ENCODE measurements at regions not wholly inside any gene's neighbourhood (a gene's known extent, or its start where the extent isn't known, plus 50 kb on each side); places are given as distances from the start of the nearest gene placed in this dataset.

- in situ Hi-C loops (cut with HindIII; ENCODE audit: low pct_unique_long_range_greater_than_20kb, low sequenced_read_pairs), result no loop called here
- TF ChIP-seq JUND (IDR thresholded peaks at IDR 0.05; ENCODE audit: low read depth), result no peak
- no peak for DNase-seq (ENCODE audit: low read depth in 1 of 2, low spot score in 1 of 2)
These were observed 1033.9 kb downstream of the TBC1D22A start for GRCh38 chr22:47796128-47796908.

- no peak for DNase-seq (ENCODE audit: low read depth in 1 of 2, low spot score in 1 of 2)
- no peak for TF ChIP-seq JUND (IDR thresholded peaks at IDR 0.05; ENCODE audit: low read depth)
- in situ Hi-C loops (cut with HindIII; ENCODE audit: low pct_unique_long_range_greater_than_20kb, low sequenced_read_pairs), result no loop called here
These were observed 1033.2 kb downstream of the TBC1D22A start for GRCh38 chr22:47795477-47796127.

GRCh38 chr22:47794851-47795250 lies 1032.4 kb downstream of the TBC1D22A start:
- TF ChIP-seq JUND (IDR thresholded peaks at IDR 0.05; ENCODE audit: low read depth), result no peak
- in situ Hi-C loops (cut with HindIII; ENCODE audit: low pct_unique_long_range_greater_than_20kb, low sequenced_read_pairs), result no loop called here
- DNase-seq (ENCODE audit: low read depth in 1 of 2, low spot score in 1 of 2), result no peak

DNA sequence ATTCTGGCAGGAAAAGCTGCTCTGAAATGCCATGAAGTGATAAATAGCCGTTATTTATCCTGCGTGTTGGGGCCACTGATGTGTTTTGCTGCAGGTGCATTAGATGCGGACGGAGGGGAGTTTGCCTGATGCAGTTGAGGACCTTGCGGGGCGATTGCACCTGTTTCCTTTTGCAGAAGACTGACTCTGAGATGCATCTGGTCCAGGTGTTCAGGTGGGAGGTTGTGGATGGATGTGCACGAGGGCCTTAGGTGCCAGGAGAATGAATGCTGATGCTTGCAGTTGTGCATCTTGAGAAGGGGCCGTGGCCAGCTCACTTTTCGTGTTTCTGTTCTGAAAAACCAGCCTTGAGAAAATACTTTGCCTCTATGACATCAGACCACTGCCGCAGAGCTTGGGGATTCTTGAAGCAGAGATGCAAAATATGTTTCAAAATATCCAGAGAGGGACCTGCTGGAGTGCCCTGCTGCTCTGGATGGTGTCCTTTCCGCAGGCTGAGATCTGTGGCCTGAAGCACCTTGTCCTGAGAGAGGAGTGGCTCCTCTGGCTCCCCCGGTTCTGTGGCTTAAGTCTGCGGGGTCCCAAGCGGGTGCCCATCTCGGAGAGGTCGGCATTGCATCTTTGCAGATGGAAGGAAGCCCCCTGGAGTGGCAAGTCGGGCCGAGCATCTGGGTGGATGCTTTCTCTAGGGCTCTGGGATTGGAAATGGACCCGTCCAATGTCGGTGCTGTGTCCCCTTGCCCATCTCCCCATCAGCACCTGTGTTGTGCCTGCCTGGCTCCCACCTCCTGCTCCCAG lies 1031.1 kb downstream of the TBC1D22A start:
- in situ Hi-C loops (cut with HindIII; ENCODE audit: low pct_unique_long_range_greater_than_20kb, low sequenced_read_pairs), result no loop called here

DNA sequence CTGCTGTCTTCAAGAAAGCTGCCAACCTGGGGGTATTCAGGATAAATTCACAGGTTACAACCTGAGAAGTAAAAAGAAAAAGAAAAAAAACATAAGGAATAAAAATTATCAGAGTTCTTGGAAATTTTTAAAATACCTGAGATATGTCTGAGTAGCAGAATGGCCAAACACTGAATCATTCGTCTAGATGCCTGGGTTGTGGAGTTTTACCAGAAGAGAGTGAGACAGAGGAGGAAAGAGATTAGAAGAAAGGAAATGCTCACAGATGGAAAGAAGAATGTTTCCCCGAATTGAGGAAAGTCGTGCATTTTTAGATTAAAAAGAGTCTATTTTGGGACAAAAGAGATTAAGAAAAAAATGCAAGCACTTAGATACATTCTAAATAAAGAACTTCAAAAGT lies 1026.7 kb downstream of the TBC1D22A start:
- in situ Hi-C loops (cut with HindIII; ENCODE audit: low pct_unique_long_range_greater_than_20kb, low sequenced_read_pairs), result no loop called here
- TF ChIP-seq JUND (IDR thresholded peaks at IDR 0.05; ENCODE audit: low read depth), result no peak
- no peak for DNase-seq (ENCODE audit: low read depth in 1 of 2, low spot score in 1 of 2)

More for the DNA sequence above, 1031.1 kb downstream of the TBC1D22A start:
- TF ChIP-seq JUND (IDR thresholded peaks at IDR 0.05; ENCODE audit: low read depth), result no peak
- no peak for DNase-seq (ENCODE audit: low read depth in 1 of 2, low spot score in 1 of 2)

- DNase-seq (ENCODE audit: low read depth in 1 of 2, low spot score in 1 of 2), result no peak
- no peak for TF ChIP-seq JUND (IDR thresholded peaks at IDR 0.05; ENCODE audit: low read depth)
- in situ Hi-C loops (cut with HindIII; ENCODE audit: low pct_unique_long_range_greater_than_20kb, low sequenced_read_pairs), result no loop called here
These were observed 1026.0 kb downstream of the TBC1D22A start for GRCh38 chr22:47788461-47788860.

- in situ Hi-C loops (cut with HindIII; ENCODE audit: low pct_unique_long_range_greater_than_20kb, low sequenced_read_pairs), result no loop called here
- DNase-seq (ENCODE audit: low read depth in 1 of 2, low spot score in 1 of 2), result no peak
- TF ChIP-seq JUND (IDR thresholded peaks at IDR 0.05; ENCODE audit: low read depth), result no peak
These were observed 1025.2 kb downstream of the TBC1D22A start for GRCh38 chr22:47787501-47788227.

DNA sequence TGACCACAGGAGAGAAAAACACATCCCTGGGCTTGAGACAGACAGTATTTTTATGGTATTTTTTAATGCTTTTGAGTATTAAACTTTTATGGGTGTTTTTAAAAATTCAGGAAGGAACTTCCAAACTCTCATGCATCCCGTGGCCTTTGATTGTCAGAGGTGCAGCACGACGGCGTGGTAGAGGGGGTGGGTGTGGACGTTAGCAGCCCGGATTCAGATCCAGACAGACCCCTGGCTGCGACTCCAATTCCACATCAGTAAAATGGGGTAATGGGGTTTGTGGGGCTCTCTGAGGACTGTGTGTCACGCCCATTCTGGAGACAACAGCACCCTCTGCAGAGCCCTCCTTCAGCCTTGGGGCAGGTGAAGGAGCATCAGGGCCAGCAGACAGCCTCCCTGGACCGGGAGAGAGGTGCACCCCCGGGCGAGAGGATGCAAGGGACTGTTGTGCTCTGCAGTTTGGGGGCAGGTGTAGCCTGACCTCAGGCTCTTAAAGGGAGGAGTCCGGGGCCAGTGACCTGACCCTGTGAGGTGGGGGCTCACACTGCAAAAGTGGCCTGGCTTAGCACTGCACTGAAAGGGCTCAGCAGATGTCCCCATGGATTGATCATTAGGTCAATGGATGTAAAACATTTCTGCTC lies 1024.3 kb downstream of the TBC1D22A start:
- in situ Hi-C loops (cut with HindIII; ENCODE audit: low pct_unique_long_range_greater_than_20kb, low sequenced_read_pairs), result no loop called here
- no peak for DNase-seq (ENCODE audit: low read depth in 1 of 2, low spot score in 1 of 2)
- no peak for TF ChIP-seq JUND (IDR thresholded peaks at IDR 0.05; ENCODE audit: low read depth)

- no peak for TF ChIP-seq JUND (IDR thresholded peaks at IDR 0.05; ENCODE audit: low read depth)
- no peak for DNase-seq (ENCODE audit: low read depth in 1 of 2, low spot score in 1 of 2)
- in situ Hi-C loops (cut with HindIII; ENCODE audit: low pct_unique_long_range_greater_than_20kb, low sequenced_read_pairs), result no loop called here
These were observed 1022.5 kb downstream of the TBC1D22A start for GRCh38 chr22:47784991-47785390.

- DNase-seq (ENCODE audit: low read depth in 1 of 2, low spot score in 1 of 2), result no peak
- TF ChIP-seq JUND (IDR thresholded peaks at IDR 0.05; ENCODE audit: low read depth), result no peak
- in situ Hi-C loops (cut with HindIII; ENCODE audit: low pct_unique_long_range_greater_than_20kb, low sequenced_read_pairs), result no loop called here
These were observed 1022.0 kb downstream of the TBC1D22A start for GRCh38 chr22:47784367-47784983.
